RWPE2 (cell line): ENCODE measurements at regions not wholly inside any gene's neighbourhood (a gene's known extent, or its start where the extent isn't known, plus 50 kb on each side); places are given as distances from the start of the nearest gene placed in this dataset.

ENCODE experiments used
- ATAC-seq: fragments of 200-7000 bp; cut with Tn5 transposase; 3 replicates; pipeline ENCODE4 v1.9.1; 2021; ENCODE audit warnings: low read depth
- DNase-seq: peaks from one replicate; pipeline ENCODE4 v3.0.0-alpha.2; 2020; ENCODE audit warnings: low spot score
- H3K27ac ChIP-seq: fragments of 450-650 bp; 2 replicates; pipeline ENCODE4 v1.5.1; 2017; ENCODE audit warnings: mild to moderate bottlenecking; ENCODE audit not compliant: poor library complexity, severe bottlenecking
- H3K27me3 ChIP-seq: fragments of 250-450 bp; sonication (Bioruptor Pico); 2 replicates; pipeline ENCODE4 v1.5.1; 2021; ENCODE audit warnings: mild to moderate bottlenecking, moderate library complexity; ENCODE audit not compliant: insufficient read depth, poor library complexity, severe bottlenecking
- H3K36me3 ChIP-seq: fragments of 250-450 bp; sonication (Bioruptor Pico); 2 replicates; pipeline ENCODE4 v1.5.1; 2020; ENCODE audit warnings: low read depth, mild to moderate bottlenecking, moderate library complexity
- H3K4me1 ChIP-seq: fragments of 250-450 bp; sonication (Bioruptor Pico); 2 replicates; pipeline ENCODE4 v1.5.1; 2021; ENCODE audit warnings: mild to moderate bottlenecking, moderate library complexity; ENCODE audit not compliant: insufficient read depth, poor library complexity, severe bottlenecking
- H3K4me3 ChIP-seq: fragments of 250-450 bp; sonication (Bioruptor Pico); 2 replicates; pipeline ENCODE4 v1.5.1; 2021; ENCODE audit warnings: mild to moderate bottlenecking, moderate library complexity; ENCODE audit not compliant: severe bottlenecking
- H3K9me3 ChIP-seq: fragments of 250-450 bp; sonication (Bioruptor Pico); 2 replicates; pipeline ENCODE4 v1.5.1; 2021; ENCODE audit warnings: mild to moderate bottlenecking, moderate library complexity; ENCODE audit not compliant: severe bottlenecking
- CTCF ChIP-seq: fragments of 450-650 bp; IDR thresholded peaks from one replicate; pipeline ENCODE4 v1.5.1; 2017; ENCODE audit warnings: mild to moderate bottlenecking, moderate library complexity; ENCODE audit not compliant: poor library complexity, severe bottlenecking

DNA sequence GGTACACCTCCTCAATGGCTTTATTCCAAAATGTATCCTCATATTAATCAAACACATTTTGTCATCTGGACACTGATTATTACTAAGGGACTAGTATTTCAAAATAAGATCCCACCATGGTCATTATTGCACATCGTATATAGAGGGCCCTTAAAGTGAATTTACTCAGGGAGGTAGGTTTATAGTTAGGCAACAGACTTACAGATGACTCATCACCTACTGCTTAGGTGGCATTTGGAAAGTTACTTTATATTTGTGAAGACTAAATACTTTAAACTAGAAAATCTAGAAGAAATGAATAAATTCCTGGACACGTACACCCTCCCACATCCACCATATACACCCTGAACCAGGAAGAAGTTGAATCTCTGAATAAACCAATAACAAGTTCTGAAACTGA lies 353.0 kb downstream of the KCTD12 start:
- no peak for TF ChIP-seq CTCF
- no peak overlapping the region for H3K27ac ChIP-seq
- DNase-seq (no peak), ATAC-seq (no peak)
- H3K36me3 ChIP-seq = no peaks in the 10 kb centered on the region
- no peak overlapping the region for H3K4me3 ChIP-seq
- no peaks in the 10 kb centered on the region for H3K4me1 ChIP-seq
- H3K9me3 ChIP-seq = no peaks in the 10 kb centered on the region
- H3K27me3 ChIP-seq = no peaks in the 10 kb centered on the region

DNA sequence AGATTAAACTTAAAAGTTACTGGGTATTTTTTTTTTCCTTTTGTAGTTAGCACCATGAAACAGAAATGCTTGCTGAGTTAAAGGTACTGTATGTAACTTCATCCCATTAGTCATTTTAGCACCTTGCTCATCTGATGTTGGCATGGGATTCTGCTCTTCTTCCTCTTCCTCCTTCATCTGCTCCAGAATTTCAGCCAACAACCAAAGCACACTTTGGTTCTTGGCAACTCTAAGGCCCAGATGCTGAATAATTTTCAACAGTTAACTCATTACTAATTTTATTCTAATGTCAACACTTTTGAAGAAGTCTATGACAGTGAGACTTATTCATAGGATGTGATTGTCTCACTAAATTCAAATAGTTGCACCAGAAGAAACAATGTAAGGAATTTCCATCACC lies 359.2 kb downstream of the KCTD12 start:
- H3K4me3 ChIP-seq = no peak overlapping the region
- no peaks in the 10 kb centered on the region for H3K27me3 ChIP-seq
- no peaks in the 10 kb centered on the region for H3K36me3 ChIP-seq
- peaks cover 3% of the 10 kb centered on the region for H3K4me1 ChIP-seq
- ATAC-seq (no peak), DNase-seq (no peak)
- no peak overlapping the region for H3K27ac ChIP-seq
- H3K9me3 ChIP-seq = no peaks in the 10 kb centered on the region
- no peak for TF ChIP-seq CTCF

GRCh38 chr13:76523740-76524340 lies 362.4 kb downstream of the KCTD12 start:
- Histone ChIP-seq H3K4me1 (peaks cover 5% of the 10 kb centered on the region), H3K9me3 (no peaks in the 10 kb centered on the region), H3K27me3 (no peaks in the 10 kb centered on the region), H3K27ac (no peak overlapping the region), H3K36me3 (no peaks in the 10 kb centered on the region), H3K4me3 (no peak overlapping the region)
- TF ChIP-seq CTCF = no peak
- ATAC-seq = no peak
- DNase-seq = no peak

DNA sequence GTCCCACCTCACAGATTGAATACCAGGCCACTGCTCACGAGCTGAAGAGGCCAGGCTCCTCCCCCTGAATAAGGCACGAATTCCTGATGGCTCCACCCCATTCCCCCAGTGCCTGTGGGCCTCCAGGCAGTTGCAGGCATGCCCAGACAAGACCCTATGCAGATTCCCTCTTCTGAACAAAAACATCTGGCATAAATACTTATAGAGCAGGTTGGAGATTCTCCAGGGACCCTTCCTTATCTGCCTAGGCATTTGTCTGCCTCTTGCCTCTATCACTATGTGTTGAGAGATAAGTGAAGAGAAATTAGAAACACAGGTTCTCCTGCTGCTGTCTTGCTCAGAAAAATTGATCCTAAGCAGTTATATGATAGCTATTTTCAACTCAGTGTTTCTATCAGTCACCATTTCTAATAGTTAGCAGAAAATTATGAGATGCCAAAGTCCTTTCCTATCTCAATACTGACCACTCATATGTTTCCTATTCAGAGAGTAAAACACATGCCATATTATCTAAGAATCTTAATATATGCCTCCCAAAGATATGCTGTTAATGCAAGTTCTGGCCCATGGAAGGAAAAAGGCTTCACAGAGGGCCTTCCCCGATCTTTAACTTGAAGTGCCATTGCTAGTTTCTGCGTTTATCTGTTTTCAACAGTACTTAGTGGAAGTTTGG lies 364.0 kb downstream of the KCTD12 start:
- no peak for TF ChIP-seq CTCF
- H3K9me3 ChIP-seq = no peaks in the 10 kb centered on the region
- no peak overlapping the region for H3K4me3 ChIP-seq
- DNase-seq (peak; percentile 43), ATAC-seq (peak; percentile 73)
- H3K36me3 ChIP-seq = no peaks in the 10 kb centered on the region
- peaks cover 5% of the 10 kb centered on the region for H3K4me1 ChIP-seq
- no peaks in the 10 kb centered on the region for H3K27me3 ChIP-seq
- no peak overlapping the region for H3K27ac ChIP-seq

- DNase-seq = no peak
- Histone ChIP-seq H3K9me3 (no peaks in the 10 kb centered on the region), H3K4me1 (peaks cover 5% of the 10 kb centered on the region), H3K36me3 (no peaks in the 10 kb centered on the region), H3K27me3 (no peaks in the 10 kb centered on the region), H3K4me3 (no peak overlapping the region), H3K27ac (no peak overlapping the region)
- no peak for TF ChIP-seq CTCF
- no peak for ATAC-seq
Measured at GRCh38 chr13:76519685-76520084, 366.5 kb downstream of the KCTD12 start.
